Kidney (tissue), 13 donors: ENCODE measurements at regions not wholly inside any gene's neighbourhood (a gene's known extent, or its start where the extent isn't known, plus 50 kb on each side); places are given as distances from the start of the nearest gene placed in this dataset.

Source experiments
- DNase-seq, 5 donors: peaks; one replicate each; pipeline ENCODE4 v3.0.0-alpha.2; 2013 to 2020
- FAIRE-seq: peaks from 2 replicates; lab custom pipeline; 2012; peaks lifted over from hg19 to GRCh38; lab: Jason Lieb, UNC
- H3K27ac ChIP-seq, 2 donors: one replicate each; pipeline ENCODE4 v1.7.0; 2013; ENCODE audit warnings: low read depth in 2 of 2, low read length in 2 of 2, inconsistent platforms in 1 of 2
- H3K27me3 ChIP-seq: one replicate; pipeline ENCODE4 v1.7.1; 2013; ENCODE audit warnings: low read length, inconsistent platforms; ENCODE audit not compliant: control insufficient read depth, insufficient read depth
- H3K36me3 ChIP-seq, 3 donors: one replicate each; pipeline versions ENCODE4 v1.7.0 to v1.7.1; 2013; ENCODE audit warnings: low read length in 3 of 3, control low read depth in 1 of 3, inconsistent platforms in 1 of 3; ENCODE audit not compliant: insufficient read depth in 3 of 3, control insufficient read depth in 2 of 3
- H3K4me1 ChIP-seq, 3 donors: one replicate each; pipeline versions ENCODE4 v1.7.0 to v1.7.1; 2013; ENCODE audit warnings: low read length in 3 of 3, inconsistent platforms in 1 of 3, low read depth in 1 of 3; ENCODE audit not compliant: control insufficient read depth in 2 of 3, insufficient read depth in 2 of 3
- H3K4me3 ChIP-seq, 3 donors: one replicate each; pipeline versions ENCODE4 v1.7.0 to v1.8.1; 2013; ENCODE audit warnings: low read length in 3 of 3, control low read depth in 1 of 3, inconsistent platforms in 1 of 3
- H3K9ac ChIP-seq, 3 donors: one replicate each; pipeline versions ENCODE4 v1.7.0 to v1.7.1; 2013; ENCODE audit warnings: low read length in 3 of 3, control low read depth in 1 of 3, inconsistent platforms in 1 of 3
- H3K9me3 ChIP-seq, 3 donors: one replicate each; pipeline versions ENCODE4 v1.7.0 to v1.7.1; 2013; ENCODE audit warnings: low read length in 3 of 3, control low read depth in 1 of 3, inconsistent platforms in 1 of 3; ENCODE audit not compliant: control insufficient read depth in 2 of 3, insufficient read depth in 1 of 3
- CTCF ChIP-seq: IDR thresholded peaks from 3 replicates; pipeline ENCODE4 v1.5.1; 2012; ENCODE audit warnings: mild to moderate bottlenecking, moderate library complexity, borderline replicate concordance; ENCODE audit not compliant: insufficient read depth; ENCODE audit errors: extremely low read depth
- intact Hi-C: fragments of 100-400 bp; cut with DNase I; formaldehyde crosslinking; loops from one replicate; pipeline ENCODE4 v1.11.1; 2022
- donor health status: control.
- donor health status: control.
- donor health status: control.
- donor health status: control.
- donor health status: control.
- donor health status: DM: yes; HTN: yes; CAD: no.
- donor health status: Normal renal cell carcinoma (clear cell type).

GRCh38 chr15:96184297-96184696 is 146.2 kb upstream of the NR2F2 start:
- DNase-seq, result no peak
- Histone ChIP-seq H3K27ac (peak overlapping the region; percentile 73 to 78), H3K36me3 (no peaks in the 10 kb centered on the region), H3K4me3 (peak overlapping the region in 2 of 3 donors; percentile 12 to 24), H3K9ac (no peak overlapping the region), H3K9me3 (no peaks in the 10 kb centered on the region), H3K27me3 (no peaks in the 10 kb centered on the region), H3K4me1 (peaks cover 0 to 23% (median 13%) of the 10 kb centered on the region in 3 donors)
- TF ChIP-seq CTCF, result no peak
- no peak for FAIRE-seq
- intact Hi-C loops, result no loop called here

GRCh38 chr15:96186105-96186504 is 144.4 kb upstream of the NR2F2 start:
- Histone ChIP-seq H3K9ac (no peak overlapping the region), H3K4me3 (no peak overlapping the region), H3K9me3 (no peaks in the 10 kb centered on the region), H3K4me1 (peaks cover 0 to 23% (median 13%) of the 10 kb centered on the region in 3 donors), H3K27me3 (no peaks in the 10 kb centered on the region), H3K27ac (no peak overlapping the region), H3K36me3 (no peaks in the 10 kb centered on the region)
- intact Hi-C loops, result no loop called here
- FAIRE-seq, result no peak
- no peak for TF ChIP-seq CTCF
- no peak for DNase-seq

GRCh38 chr15:96187341-96188305 is 142.9 kb upstream of the NR2F2 start:
- no peaks in the 10 kb centered on the region for H3K27me3 ChIP-seq
- no peak for TF ChIP-seq CTCF
- intact Hi-C loops, result no loop called here
- no peaks in the 10 kb centered on the region for H3K36me3 ChIP-seq
- H3K9me3 ChIP-seq, result no peaks in the 10 kb centered on the region
- DNase-seq (peak in 3 of 5 donors; percentile 48 to 85 (median 69)), FAIRE-seq (no peak)
- no peak overlapping the region for H3K4me3 ChIP-seq
- H3K9ac ChIP-seq, result no peak overlapping the region
- H3K27ac ChIP-seq, result no peak overlapping the region
- peaks cover 0 to 16% (median 10%) of the 10 kb centered on the region in 3 donors for H3K4me1 ChIP-seq
